Gastrocnemius medialis (tissue), 4 donors: ENCODE measurements at regions not wholly inside any gene's neighbourhood (a gene's known extent, or its start where the extent isn't known, plus 50 kb on each side); places are given as distances from the start of the nearest gene placed in this dataset.

Source experiments
- ATAC-seq, 2 donors: fragments of 150-250 bp; one replicate each; pipeline ENCODE4 v1.9.1; 2016
- DNase-seq, 2 donors: peaks; one replicate each; pipeline ENCODE4 v3.0.0-alpha.2; 2019
- H3K27ac ChIP-seq, 4 donors: fragments of 200-600 bp; sonication (generic); 1 replicate in 1 of 4; 2 replicates in 3 of 4; pipeline ENCODE4 v1.5.1; 2016 to 2018; ENCODE audit warnings: mild to moderate bottlenecking in 2 of 4, moderate library complexity in 1 of 4
- H3K27me3 ChIP-seq, 3 donors: fragments of 200-600 bp; sonication (generic) in 2 of 3; 1 replicate in 1 of 3; 2 replicates in 2 of 3; pipeline versions ENCODE4 v1.5.1 to v1.6.0; 2016 to 2019; ENCODE audit warnings: mild to moderate bottlenecking in 1 of 3, moderate library complexity in 1 of 3
- H3K36me3 ChIP-seq, 2 donors: fragments of 200-600 bp; sonication (generic) in 1 of 2; one replicate each; pipeline ENCODE4 v1.5.1; 2017 to 2018
- H3K4me1 ChIP-seq, 2 donors: fragments of 200-600 bp; sonication (generic) in 1 of 2; one replicate each; pipeline ENCODE4 v1.5.1; 2016 to 2017; ENCODE audit warnings: mild to moderate bottlenecking in 2 of 2
- H3K4me3 ChIP-seq, 4 donors: fragments of 200-600 bp; sonication (generic) in 3 of 4; 1 replicate in 1 of 4; 2 replicates in 3 of 4; pipeline ENCODE4 v1.5.1; 2016 to 2019; ENCODE audit warnings: mild to moderate bottlenecking in 2 of 4
- H3K9me3 ChIP-seq, 3 donors: fragments of 200-600 bp; sonication (generic) in 2 of 3; 1 replicate in 1 of 3; 2 replicates in 2 of 3; pipeline ENCODE4 v1.5.1; 2016 to 2019
- CTCF ChIP-seq, 5 experiments: fragments of 450-650 bp in 3 of 5; fragments of 200-600 bp in 2 of 5; sonication (generic) in 2 of 5; IDR thresholded peaks in 4 of 5; conservative IDR thresholded peaks in 1 of 5; 1 replicate in 4 of 5; 2 replicates in 1 of 5; pipeline ENCODE4 v1.5.1; 2016 to 2019; ENCODE audit warnings: antibody characterized with exemption in 5 of 5, mild to moderate bottlenecking in 3 of 5, moderate library complexity in 3 of 5
- POLR2A ChIP-seq, 2 donors: fragments of 450-650 bp; IDR thresholded peaks; one replicate each; pipeline ENCODE4 v1.6.1; 2017; ENCODE audit warnings: antibody characterized with exemption in 2 of 2, mild to moderate bottlenecking in 2 of 2, moderate library complexity in 2 of 2
- in situ Hi-C, 4 donors: fragments of 200-750 bp; cut with MboI; loops; one replicate each; pipeline versions ENCODE4 v1.15.0 to v1.8.0; 2017; ENCODE audit warnings: low sequenced_read_pairs in 4 of 4
- intact Hi-C: fragments of 100-400 bp; cut with DNase I; formaldehyde crosslinking; loops from one replicate; pipeline ENCODE4 v1.15.1; 2023; ENCODE audit warnings: low total_unique reads

GRCh38 chr3:7999384-7999783, 502.2 kb upstream of the LMCD1 start:
- TF ChIP-seq POLR2A (IDR thresholded peaks at IDR 0.05) = no peak
- TF ChIP-seq CTCF (IDR thresholded peaks at IDR 0.05 in 4 of 5, conservative IDR thresholded peaks at IDR 0.05 in 1 of 5) = no peak
- Histone ChIP-seq H3K27me3 (no peaks in the 10 kb centered on the region), H3K36me3 (no peaks in the 10 kb centered on the region), H3K4me1 (no peaks in the 10 kb centered on the region), H3K4me3 (no peak overlapping the region), H3K27ac (no peak overlapping the region), H3K9me3 (no peaks in the 10 kb centered on the region)
- intact Hi-C loops (no loop called here), in situ Hi-C loops (no loop called here)
- DNase-seq = no peak
- no peak for ATAC-seq

GRCh38 chr3:8001307-8001706, 500.3 kb upstream of the LMCD1 start:
- Histone ChIP-seq H3K36me3 (no peaks in the 10 kb centered on the region), H3K4me1 (no peaks in the 10 kb centered on the region), H3K9me3 (no peaks in the 10 kb centered on the region), H3K27me3 (no peaks in the 10 kb centered on the region), H3K4me3 (no peak overlapping the region), H3K27ac (no peak overlapping the region)
- TF ChIP-seq CTCF (IDR thresholded peaks at IDR 0.05 in 4 of 5, conservative IDR thresholded peaks at IDR 0.05 in 1 of 5) (no peak), POLR2A (IDR thresholded peaks at IDR 0.05) (no peak)
- DNase-seq (no peak), ATAC-seq (no peak)
- in situ Hi-C loops (no loop called here), intact Hi-C loops (no loop called here)

- Histone ChIP-seq H3K9me3 (no peaks in the 10 kb centered on the region), H3K36me3 (no peaks in the 10 kb centered on the region), H3K27ac (no peak overlapping the region), H3K4me3 (no peak overlapping the region), H3K4me1 (no peaks in the 10 kb centered on the region), H3K27me3 (no peaks in the 10 kb centered on the region)
- DNase-seq = no peak
- intact Hi-C loops = no loop called here
- in situ Hi-C loops = no loop called here
- TF ChIP-seq POLR2A (IDR thresholded peaks at IDR 0.05) = no peak
- no peak for TF ChIP-seq CTCF (IDR thresholded peaks at IDR 0.05 in 4 of 5, conservative IDR thresholded peaks at IDR 0.05 in 1 of 5)
- ATAC-seq = no peak
Measured at GRCh38 chr3:8001712-8002111, 499.9 kb upstream of the LMCD1 start.

- DNase-seq (no peak), ATAC-seq (no peak)
- Histone ChIP-seq H3K9me3 (no peaks in the 10 kb centered on the region), H3K27ac (no peak overlapping the region), H3K27me3 (no peaks in the 10 kb centered on the region), H3K36me3 (no peaks in the 10 kb centered on the region), H3K4me1 (no peaks in the 10 kb centered on the region), H3K4me3 (no peak overlapping the region)
- in situ Hi-C loops (no loop called here), intact Hi-C loops (no loop called here)
- no peak for TF ChIP-seq CTCF (IDR thresholded peaks at IDR 0.05 in 4 of 5, conservative IDR thresholded peaks at IDR 0.05 in 1 of 5)
- no peak for TF ChIP-seq POLR2A (IDR thresholded peaks at IDR 0.05)
Measured at GRCh38 chr3:8011902-8012301, 489.7 kb upstream of the LMCD1 start.

GRCh38 chr3:8020047-8020841, 481.4 kb upstream of the LMCD1 start:
- Histone ChIP-seq H3K4me3 (no peak overlapping the region), H3K4me1 (no peaks in the 10 kb centered on the region), H3K27me3 (no peaks in the 10 kb centered on the region), H3K36me3 (no peaks in the 10 kb centered on the region), H3K9me3 (peaks cover 0 to 4% (median 0%) of the 10 kb centered on the region in 3 donors), H3K27ac (no peak overlapping the region)
- intact Hi-C loops (no loop called here), in situ Hi-C loops (no loop called here)
- no peak for TF ChIP-seq POLR2A (IDR thresholded peaks at IDR 0.05)
- TF ChIP-seq CTCF (IDR thresholded peaks at IDR 0.05 in 4 of 5, conservative IDR thresholded peaks at IDR 0.05 in 1 of 5) = no peak
- DNase-seq = no peak
- no peak for ATAC-seq
